ENCODE measurements at regions not wholly inside any gene's neighbourhood (a gene's known extent, or its start where the extent isn't known, plus 50 kb on each side); places are given as distances from the start of the nearest gene placed in this dataset.
"Not testable (repeated sequence)": the region's sequence is repeated elsewhere in the genome, so short reads cannot be mapped to it uniquely, and the experiment has no call there.

GRCh38 chr15:38644353-38644752, 79.7 kb upstream of the RASGRP1 start:
- not testable (repeated sequence) for DNase-seq (ENCODE audit: extremely low read depth in 1 of 11, low read depth in 9 of 11, low spot score in 4 of 11)

- no peak for DNase-seq (ENCODE audit: extremely low read depth in 1 of 11, low read depth in 9 of 11, low spot score in 4 of 11)
Measured at GRCh38 chr15:38646716-38647115, 82.1 kb upstream of the RASGRP1 start.

GRCh38 chr15:38647683-38648082, 83.1 kb upstream of the RASGRP1 start:
- peak in 1 of 11 donors; percentile 36 for DNase-seq (ENCODE audit: extremely low read depth in 1 of 11, low read depth in 9 of 11, low spot score in 4 of 11)

GRCh38 chr15:38648121-38648843, 83.7 kb upstream of the RASGRP1 start:
- no peak for DNase-seq (ENCODE audit: extremely low read depth in 1 of 11, low read depth in 9 of 11, low spot score in 4 of 11)

GRCh38 chr15:38650384-38650783, 85.8 kb upstream of the RASGRP1 start:
- DNase-seq (ENCODE audit: extremely low read depth in 1 of 11, low read depth in 9 of 11, low spot score in 4 of 11) = no peak

GRCh38 chr15:38650936-38651327, 86.3 kb upstream of the RASGRP1 start:
- DNase-seq (ENCODE audit: extremely low read depth in 1 of 11, low read depth in 9 of 11, low spot score in 4 of 11) = no peak

GRCh38 chr15:38651328-38652038, 86.9 kb upstream of the RASGRP1 start:
- no peak for DNase-seq (ENCODE audit: extremely low read depth in 1 of 11, low read depth in 9 of 11, low spot score in 4 of 11)

- no peak for DNase-seq (ENCODE audit: extremely low read depth in 1 of 11, low read depth in 9 of 11, low spot score in 4 of 11)
Measured at GRCh38 chr15:38652183-38652794, 87.7 kb upstream of the RASGRP1 start.

GRCh38 chr15:38652998-38653397, 88.4 kb upstream of the RASGRP1 start:
- no peak for DNase-seq (ENCODE audit: extremely low read depth in 1 of 11, low read depth in 9 of 11, low spot score in 4 of 11)

GRCh38 chr15:38658431-38658830, 93.8 kb upstream of the RASGRP1 start:
- DNase-seq (ENCODE audit: extremely low read depth in 1 of 11, low read depth in 9 of 11, low spot score in 4 of 11) = no peak

GRCh38 chr15:38660738-38661137, 96.1 kb upstream of the RASGRP1 start:
- DNase-seq (ENCODE audit: extremely low read depth in 1 of 11, low read depth in 9 of 11, low spot score in 4 of 11) = no peak

- DNase-seq (ENCODE audit: extremely low read depth in 1 of 11, low read depth in 9 of 11, low spot score in 4 of 11) = no peak
Measured at GRCh38 chr15:38662033-38662802, 97.6 kb upstream of the RASGRP1 start.

- no peak for DNase-seq (ENCODE audit: extremely low read depth in 1 of 11, low read depth in 9 of 11, low spot score in 4 of 11)
Measured at GRCh38 chr15:38662805-38663204, 98.2 kb upstream of the RASGRP1 start.

GRCh38 chr15:38665586-38666305, 101.1 kb upstream of the RASGRP1 start:
- no peak for DNase-seq (ENCODE audit: extremely low read depth in 1 of 11, low read depth in 9 of 11, low spot score in 4 of 11)

GRCh38 chr15:38666865-38667510, 102.4 kb upstream of the RASGRP1 start:
- DNase-seq (ENCODE audit: extremely low read depth in 1 of 11, low read depth in 9 of 11, low spot score in 4 of 11) = no peak

GRCh38 chr15:38667890-38668850, 103.6 kb upstream of the RASGRP1 start:
- no peak for DNase-seq (ENCODE audit: extremely low read depth in 1 of 11, low read depth in 9 of 11, low spot score in 4 of 11)

- DNase-seq (ENCODE audit: extremely low read depth in 1 of 11, low read depth in 9 of 11, low spot score in 4 of 11) = no peak
Measured at GRCh38 chr15:38668898-38669391, 104.3 kb upstream of the RASGRP1 start.
